Liver (tissue), 8 donors: ENCODE measurements at regions not wholly inside any gene's neighbourhood (a gene's known extent, or its start where the extent isn't known, plus 50 kb on each side); places are given as distances from the start of the nearest gene placed in this dataset.

Experiments
- DNase-seq: peaks from one replicate; pipeline ENCODE4 v3.0.0-alpha.2; 2017; ENCODE audit warnings: low spot score
- H3K27ac ChIP-seq, 2 donors: one replicate each; pipeline ENCODE4 v1.7.0; 2013; ENCODE audit warnings: inconsistent platforms in 2 of 2, low read length in 2 of 2, control low read depth in 1 of 2, low read depth in 1 of 2, mild to moderate bottlenecking in 1 of 2
- H3K27me3 ChIP-seq, 4 donors: one replicate each; pipeline versions ENCODE4 v1.6.1 to v1.7.0; 2013; ENCODE audit warnings: low read length in 3 of 4, inconsistent platforms in 1 of 4, mild to moderate bottlenecking in 1 of 4, moderate library complexity in 1 of 4; ENCODE audit not compliant: control insufficient read depth in 4 of 4, insufficient read depth in 4 of 4
- H3K36me3 ChIP-seq, 4 donors: one replicate each; pipeline versions ENCODE4 v1.6.1 to v1.7.0; 2013; ENCODE audit warnings: low read length in 3 of 4, mild to moderate bottlenecking in 3 of 4, low read depth in 1 of 4, moderate library complexity in 1 of 4; ENCODE audit not compliant: control insufficient read depth in 4 of 4, insufficient read depth in 3 of 4
- H3K4me1 ChIP-seq, 4 donors: one replicate each; pipeline versions ENCODE4 v1.6.1 to v1.7.0; 2013; ENCODE audit warnings: low read length in 3 of 4, mild to moderate bottlenecking in 3 of 4, moderate library complexity in 1 of 4; ENCODE audit not compliant: control insufficient read depth in 4 of 4, insufficient read depth in 4 of 4
- H3K4me3 ChIP-seq, 3 donors: one replicate each; pipeline versions ENCODE4 v1.6.1 to v1.7.0; 2013; ENCODE audit warnings: low read length in 3 of 3, control low read depth in 1 of 3, low read depth in 1 of 3, mild to moderate bottlenecking in 1 of 3
- H3K9ac ChIP-seq, 2 donors: one replicate each; pipeline ENCODE4 v1.7.0; 2013; ENCODE audit warnings: low read length in 2 of 2, mild to moderate bottlenecking in 2 of 2, moderate library complexity in 2 of 2, control low read depth in 1 of 2, low read depth in 1 of 2
- H3K9me3 ChIP-seq, 4 donors: one replicate each; pipeline versions ENCODE4 v1.6.1 to v1.7.0; 2013; ENCODE audit warnings: low read length in 3 of 4; ENCODE audit not compliant: control insufficient read depth in 4 of 4
- EGR1 ChIP-seq, 2 donors: IDR thresholded peaks; 2 replicates each; pipeline ENCODE4 v1.6.1; 2016 to 2018; ENCODE audit warnings: antibody characterized with exemption in 2 of 2, low read depth in 2 of 2
- FOXA1 ChIP-seq: IDR thresholded peaks from 2 replicates; pipeline ENCODE4 v1.6.1; 2016; ENCODE audit warnings: antibody characterized with exemption
- FOXA2 ChIP-seq: IDR thresholded peaks from 2 replicates; pipeline ENCODE4 v1.6.1; 2016; ENCODE audit warnings: antibody characterized with exemption
- HNF4A ChIP-seq, 2 donors: conservative IDR thresholded peaks; 2 replicates each; pipeline ENCODE4 v1.6.1; 2016; ENCODE audit warnings: antibody characterized with exemption in 2 of 2, mild to moderate bottlenecking in 2 of 2
- HNF4G ChIP-seq: IDR thresholded peaks from 2 replicates; pipeline ENCODE4 v1.6.1; 2016; ENCODE audit warnings: antibody characterized with exemption
- JUND ChIP-seq, 2 donors: IDR thresholded peaks; 2 replicates each; pipeline ENCODE4 v1.6.1; 2016; ENCODE audit warnings: antibody characterized with exemption in 2 of 2
- NR2F2 ChIP-seq: IDR thresholded peaks from 2 replicates; pipeline ENCODE4 v1.6.1; 2016; ENCODE audit warnings: antibody characterized with exemption
- RAD21 ChIP-seq, 2 donors: IDR thresholded peaks; 2 replicates each; pipeline ENCODE4 v1.6.1; 2016; ENCODE audit warnings: antibody characterized with exemption in 2 of 2, mild to moderate bottlenecking in 2 of 2
- RXRA ChIP-seq, 2 donors: IDR thresholded peaks; 2 replicates each; pipeline ENCODE4 v1.6.1; 2017 to 2018; ENCODE audit warnings: antibody characterized with exemption in 2 of 2, mild to moderate bottlenecking in 1 of 2
- SP1 ChIP-seq: IDR thresholded peaks from 2 replicates; pipeline ENCODE4 v1.6.1; 2018; ENCODE audit warnings: antibody characterized with exemption, mild to moderate bottlenecking
- TAF1 ChIP-seq: conservative IDR thresholded peaks from 2 replicates; pipeline ENCODE4 v1.6.1; 2016; ENCODE audit warnings: antibody characterized with exemption, mild to moderate bottlenecking
- WGBS: extraction: QIAGEN DNeasy Blood & Tissue Kit; methylation state at CpG from one replicate; pipeline ENCODE4 v1.1.7; 2013; 5-methylcytosine and 5-hydroxymethylcytosine counted together
- TF ChIP-seq, protein P1 (sequence below): IDR thresholded peaks from 2 replicates; pipeline ENCODE4 v1.6.1; 2016; ENCODE audit warnings: antibody characterized with exemption
- TF ChIP-seq, protein P2 (sequence below): IDR thresholded peaks from 2 replicates; pipeline ENCODE4 v1.6.1; 2016; ENCODE audit warnings: antibody characterized with exemption
- TF ChIP-seq, protein P3 (sequence below): IDR thresholded peaks from 2 replicates; pipeline ENCODE4 v1.6.1; 2016; ENCODE audit warnings: antibody characterized with exemption
- TF ChIP-seq, protein P4 (sequence below): IDR thresholded peaks from 2 replicates; pipeline ENCODE4 v1.6.1; 2016; ENCODE audit warnings: antibody characterized with exemption, mild to moderate bottlenecking
- TF ChIP-seq, protein P5 (sequence below): fragments of 150-350 bp; IDR thresholded peaks from 2 replicates; pipeline ENCODE4 v1.5.1; 2017; ENCODE audit warnings: improper control_type of control experiment, low read depth, low read length; ENCODE audit not compliant: missing input control
- donor health status: healthy.
- donor health status: healthy.
- donor health status: healthy.
- donor health status: healthy.
- donor health status: healthy.

DNA sequence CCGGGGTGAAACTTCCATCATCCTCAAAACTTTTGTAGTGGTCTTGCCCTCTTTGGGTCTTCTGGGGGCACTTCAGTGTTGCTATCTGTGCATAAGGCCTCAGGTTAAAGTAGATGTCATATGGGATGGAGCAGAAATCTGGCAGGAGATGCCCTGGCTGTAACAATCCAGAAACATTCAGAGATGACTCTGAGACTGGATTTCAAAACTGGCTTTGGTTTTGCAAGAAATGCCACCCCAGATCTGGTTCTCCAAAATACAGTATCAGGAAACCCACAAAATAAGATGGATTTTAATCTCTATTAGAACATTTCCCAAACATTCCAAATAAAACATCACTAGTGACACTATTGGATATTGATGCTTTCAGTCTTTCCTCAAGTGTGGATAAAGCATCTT, 191.5 kb downstream of the REEP3 start:
- 28% methylated on average over 1 of the region's 1 CpG for WGBS
- TF ChIP-seq RXRA (IDR thresholded peaks at IDR 0.05): no peak
- TF ChIP-seq, protein P1, sequence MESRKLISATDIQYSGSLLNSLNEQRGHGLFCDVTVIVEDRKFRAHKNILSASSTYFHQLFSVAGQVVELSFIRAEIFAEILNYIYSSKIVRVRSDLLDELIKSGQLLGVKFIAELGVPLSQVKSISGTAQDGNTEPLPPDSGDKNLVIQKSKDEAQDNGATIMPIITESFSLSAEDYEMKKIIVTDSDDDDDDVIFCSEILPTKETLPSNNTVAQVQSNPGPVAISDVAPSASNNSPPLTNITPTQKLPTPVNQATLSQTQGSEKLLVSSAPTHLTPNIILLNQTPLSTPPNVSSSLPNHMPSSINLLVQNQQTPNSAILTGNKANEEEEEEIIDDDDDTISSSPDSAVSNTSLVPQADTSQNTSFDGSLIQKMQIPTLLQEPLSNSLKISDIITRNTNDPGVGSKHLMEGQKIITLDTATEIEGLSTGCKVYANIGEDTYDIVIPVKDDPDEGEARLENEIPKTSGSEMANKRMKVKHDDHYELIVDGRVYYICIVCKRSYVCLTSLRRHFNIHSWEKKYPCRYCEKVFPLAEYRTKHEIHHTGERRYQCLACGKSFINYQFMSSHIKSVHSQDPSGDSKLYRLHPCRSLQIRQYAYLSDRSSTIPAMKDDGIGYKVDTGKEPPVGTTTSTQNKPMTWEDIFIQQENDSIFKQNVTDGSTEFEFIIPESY: no peak
- TF ChIP-seq RAD21 (IDR thresholded peaks at IDR 0.05): no peak
- TF ChIP-seq JUND (IDR thresholded peaks at IDR 0.05): no peak
- no peak for TF ChIP-seq FOXA1
- TF ChIP-seq, protein P2, sequence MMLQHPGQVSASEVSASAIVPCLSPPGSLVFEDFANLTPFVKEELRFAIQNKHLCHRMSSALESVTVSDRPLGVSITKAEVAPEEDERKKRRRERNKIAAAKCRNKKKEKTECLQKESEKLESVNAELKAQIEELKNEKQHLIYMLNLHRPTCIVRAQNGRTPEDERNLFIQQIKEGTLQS: no peak
- TF ChIP-seq, protein P3, sequence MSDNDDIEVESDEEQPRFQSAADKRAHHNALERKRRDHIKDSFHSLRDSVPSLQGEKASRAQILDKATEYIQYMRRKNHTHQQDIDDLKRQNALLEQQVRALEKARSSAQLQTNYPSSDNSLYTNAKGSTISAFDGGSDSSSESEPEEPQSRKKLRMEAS: no peak
- TF ChIP-seq HNF4G: no peak
- no peak for TF ChIP-seq TAF1
- no peak for TF ChIP-seq EGR1 (IDR thresholded peaks at IDR 0.05; ENCODE audit: low read depth in 2 of 2)
- TF ChIP-seq, protein P4, sequence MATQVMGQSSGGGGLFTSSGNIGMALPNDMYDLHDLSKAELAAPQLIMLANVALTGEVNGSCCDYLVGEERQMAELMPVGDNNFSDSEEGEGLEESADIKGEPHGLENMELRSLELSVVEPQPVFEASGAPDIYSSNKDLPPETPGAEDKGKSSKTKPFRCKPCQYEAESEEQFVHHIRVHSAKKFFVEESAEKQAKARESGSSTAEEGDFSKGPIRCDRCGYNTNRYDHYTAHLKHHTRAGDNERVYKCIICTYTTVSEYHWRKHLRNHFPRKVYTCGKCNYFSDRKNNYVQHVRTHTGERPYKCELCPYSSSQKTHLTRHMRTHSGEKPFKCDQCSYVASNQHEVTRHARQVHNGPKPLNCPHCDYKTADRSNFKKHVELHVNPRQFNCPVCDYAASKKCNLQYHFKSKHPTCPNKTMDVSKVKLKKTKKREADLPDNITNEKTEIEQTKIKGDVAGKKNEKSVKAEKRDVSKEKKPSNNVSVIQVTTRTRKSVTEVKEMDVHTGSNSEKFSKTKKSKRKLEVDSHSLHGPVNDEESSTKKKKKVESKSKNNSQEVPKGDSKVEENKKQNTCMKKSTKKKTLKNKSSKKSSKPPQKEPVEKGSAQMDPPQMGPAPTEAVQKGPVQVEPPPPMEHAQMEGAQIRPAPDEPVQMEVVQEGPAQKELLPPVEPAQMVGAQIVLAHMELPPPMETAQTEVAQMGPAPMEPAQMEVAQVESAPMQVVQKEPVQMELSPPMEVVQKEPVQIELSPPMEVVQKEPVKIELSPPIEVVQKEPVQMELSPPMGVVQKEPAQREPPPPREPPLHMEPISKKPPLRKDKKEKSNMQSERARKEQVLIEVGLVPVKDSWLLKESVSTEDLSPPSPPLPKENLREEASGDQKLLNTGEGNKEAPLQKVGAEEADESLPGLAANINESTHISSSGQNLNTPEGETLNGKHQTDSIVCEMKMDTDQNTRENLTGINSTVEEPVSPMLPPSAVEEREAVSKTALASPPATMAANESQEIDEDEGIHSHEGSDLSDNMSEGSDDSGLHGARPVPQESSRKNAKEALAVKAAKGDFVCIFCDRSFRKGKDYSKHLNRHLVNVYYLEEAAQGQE: no peak
- no peak for TF ChIP-seq FOXA2
- Histone ChIP-seq H3K9me3 (no peaks in the 10 kb centered on the region), H3K27ac (peak overlapping the region; percentile 84 to 86), H3K36me3 (no peaks in the 10 kb centered on the region), H3K27me3 (no peaks in the 10 kb centered on the region), H3K4me1 (peaks cover 11 to 44% (median 35%) of the 10 kb centered on the region in 4 donors), H3K9ac (peak overlapping the region in 1 of 2 donors; percentile 11), H3K4me3 (no peak overlapping the region)
- DNase-seq: no peak

DNA sequence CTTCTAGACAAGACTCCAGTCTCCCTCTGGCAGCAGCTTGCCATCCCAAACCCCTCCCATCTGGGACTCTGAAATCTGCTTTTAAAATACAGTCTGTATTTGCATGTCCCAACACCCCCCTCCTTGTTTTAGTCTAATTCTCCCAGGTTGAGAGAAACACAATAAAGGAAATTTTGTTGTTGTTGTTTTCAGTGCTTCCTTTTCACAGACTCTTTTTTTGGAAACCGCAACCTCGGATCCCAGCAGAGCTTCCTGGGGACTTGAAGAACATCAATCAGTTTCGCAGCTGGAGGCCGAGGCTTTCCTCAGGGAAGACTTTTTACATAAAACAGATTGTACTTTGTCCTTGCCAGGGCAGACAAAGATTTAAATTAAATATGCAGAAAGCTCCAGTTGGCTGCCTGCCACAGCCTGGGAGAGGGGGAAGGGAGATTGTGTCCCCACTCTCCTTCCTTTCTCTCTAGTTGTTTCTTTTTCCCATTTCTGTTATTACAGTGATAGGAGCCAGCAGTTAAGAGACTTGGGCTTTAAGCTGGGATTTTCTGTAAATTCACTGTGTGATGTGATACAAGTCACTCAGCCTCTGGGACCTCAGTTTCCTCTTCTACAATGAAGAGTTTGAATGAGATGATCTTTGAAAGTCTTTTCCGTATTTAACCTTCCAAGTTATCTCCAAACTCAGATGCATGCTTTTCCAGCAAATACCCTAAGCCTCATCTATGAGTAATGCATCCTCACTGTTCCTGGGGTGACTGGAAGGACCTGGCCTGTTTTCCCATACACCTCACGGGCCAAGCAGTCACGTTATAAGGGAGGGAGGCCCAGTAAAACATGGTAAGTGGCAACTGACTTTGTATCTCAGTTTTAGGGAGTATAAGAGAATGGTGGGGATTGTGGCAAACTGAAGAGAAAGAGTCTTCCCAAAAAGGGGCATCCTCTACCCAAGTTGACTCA, 192.3 kb downstream of the REEP3 start:
- H3K9ac ChIP-seq: peak overlapping the region in 1 of 2 donors; percentile 11
- H3K9me3 ChIP-seq: no peaks in the 10 kb centered on the region
- peak overlapping the region; percentile 84 to 86 for H3K27ac ChIP-seq
- H3K4me1 ChIP-seq: peaks cover 11 to 49% (median 40%) of the 10 kb centered on the region in 4 donors
- 38% methylated on average over 7 of the region's 7 CpGs for WGBS
- DNase-seq: peak; percentile 59
- no peak overlapping the region for H3K4me3 ChIP-seq
- H3K36me3 ChIP-seq: no peaks in the 10 kb centered on the region
- no peaks in the 10 kb centered on the region for H3K27me3 ChIP-seq
- TF ChIP-seq, protein P1: no peak
- TF ChIP-seq, protein P2: no peak
- TF ChIP-seq SP1: peak; percentile 61
- peak; percentile 50 for TF ChIP-seq NR2F2
- peak; percentile 18 for TF ChIP-seq HNF4G
- peak; percentile 44 to 56 for TF ChIP-seq HNF4A (conservative IDR thresholded peaks at IDR 0.05)
- TF ChIP-seq TAF1: no peak
- no peak for TF ChIP-seq JUND (IDR thresholded peaks at IDR 0.05)
- TF ChIP-seq RAD21 (IDR thresholded peaks at IDR 0.05): peak; percentile 31 to 59
- TF ChIP-seq, protein P3: no peak
- TF ChIP-seq, protein P5, sequence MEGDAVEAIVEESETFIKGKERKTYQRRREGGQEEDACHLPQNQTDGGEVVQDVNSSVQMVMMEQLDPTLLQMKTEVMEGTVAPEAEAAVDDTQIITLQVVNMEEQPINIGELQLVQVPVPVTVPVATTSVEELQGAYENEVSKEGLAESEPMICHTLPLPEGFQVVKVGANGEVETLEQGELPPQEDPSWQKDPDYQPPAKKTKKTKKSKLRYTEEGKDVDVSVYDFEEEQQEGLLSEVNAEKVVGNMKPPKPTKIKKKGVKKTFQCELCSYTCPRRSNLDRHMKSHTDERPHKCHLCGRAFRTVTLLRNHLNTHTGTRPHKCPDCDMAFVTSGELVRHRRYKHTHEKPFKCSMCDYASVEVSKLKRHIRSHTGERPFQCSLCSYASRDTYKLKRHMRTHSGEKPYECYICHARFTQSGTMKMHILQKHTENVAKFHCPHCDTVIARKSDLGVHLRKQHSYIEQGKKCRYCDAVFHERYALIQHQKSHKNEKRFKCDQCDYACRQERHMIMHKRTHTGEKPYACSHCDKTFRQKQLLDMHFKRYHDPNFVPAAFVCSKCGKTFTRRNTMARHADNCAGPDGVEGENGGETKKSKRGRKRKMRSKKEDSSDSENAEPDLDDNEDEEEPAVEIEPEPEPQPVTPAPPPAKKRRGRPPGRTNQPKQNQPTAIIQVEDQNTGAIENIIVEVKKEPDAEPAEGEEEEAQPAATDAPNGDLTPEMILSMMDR: no peak
